HEK293 (cell line): ENCODE measurements at regions not wholly inside any gene's neighbourhood (a gene's known extent, or its start where the extent isn't known, plus 50 kb on each side); places are given as distances from the start of the nearest gene placed in this dataset.

Experiments
- ZFHX2 ChIP-seq: fragments of 450-650 bp; formaldehyde crosslinking; conservative IDR thresholded peaks from 2 replicates; pipeline ENCODE4 v1.5.1; 2016; ENCODE audit warnings: missing biosample characterization, missing genetic modification characterization
- ZFP37 ChIP-seq: fragments of 450-650 bp; formaldehyde crosslinking; IDR thresholded peaks from 2 replicates; pipeline ENCODE4 v1.5.1; 2016; ENCODE audit warnings: missing biosample characterization, missing genetic modification characterization
- ZNF114 ChIP-seq: fragments of 450-650 bp; formaldehyde crosslinking; IDR thresholded peaks from 2 replicates; pipeline ENCODE4 v1.5.0; 2017; ENCODE audit warnings: missing biosample characterization, missing genetic modification characterization
- ZNF146 ChIP-seq: fragments of 450-650 bp; formaldehyde crosslinking; IDR thresholded peaks from 2 replicates; pipeline ENCODE4 v1.5.1; 2016; ENCODE audit warnings: missing biosample characterization, missing genetic modification characterization
- ZNF350 ChIP-seq: fragments of 450-650 bp; formaldehyde crosslinking; IDR thresholded peaks from 2 replicates; pipeline ENCODE4 v1.5.0; 2017; ENCODE audit warnings: missing biosample characterization, mild to moderate bottlenecking, missing genetic modification characterization
- ZNF404 ChIP-seq: fragments of 450-650 bp; formaldehyde crosslinking; IDR thresholded peaks from 2 replicates; pipeline ENCODE4 v1.5.1; 2017; ENCODE audit warnings: missing biosample characterization, missing genetic modification characterization
- ZNF707 ChIP-seq: fragments of 450-650 bp; formaldehyde crosslinking; IDR thresholded peaks from 2 replicates; pipeline ENCODE4 v1.5.1; 2016; ENCODE audit warnings: missing biosample characterization, missing genetic modification characterization
- ZSCAN30 ChIP-seq: fragments of 450-650 bp; IDR thresholded peaks from 2 replicates; pipeline ENCODE4 v1.5.1; 2018; ENCODE audit warnings: missing biosample characterization, mild to moderate bottlenecking, missing genetic modification characterization, moderate library complexity
- TF ChIP-seq, protein P1 (sequence below): fragments of 450-650 bp; formaldehyde crosslinking; IDR thresholded peaks from 2 replicates; pipeline ENCODE4 v1.5.1; 2016; ENCODE audit warnings: missing biosample characterization, missing genetic modification characterization
- TF ChIP-seq, protein P2 (sequence below): fragments of 450-650 bp; formaldehyde crosslinking; IDR thresholded peaks from 2 replicates; pipeline ENCODE4 v1.5.1; 2016; ENCODE audit warnings: missing biosample characterization, missing genetic modification characterization
- TF ChIP-seq, protein P3 (sequence below): fragments of 450-650 bp; formaldehyde crosslinking; IDR thresholded peaks from 2 replicates; pipeline ENCODE4 v1.5.1; 2016; ENCODE audit warnings: missing biosample characterization, missing genetic modification characterization
- TF ChIP-seq, protein P4 (sequence below): fragments of 450-650 bp; formaldehyde crosslinking; IDR thresholded peaks from 2 replicates; pipeline ENCODE4 v1.5.1; 2016; ENCODE audit warnings: missing biosample characterization, missing genetic modification characterization

DNA sequence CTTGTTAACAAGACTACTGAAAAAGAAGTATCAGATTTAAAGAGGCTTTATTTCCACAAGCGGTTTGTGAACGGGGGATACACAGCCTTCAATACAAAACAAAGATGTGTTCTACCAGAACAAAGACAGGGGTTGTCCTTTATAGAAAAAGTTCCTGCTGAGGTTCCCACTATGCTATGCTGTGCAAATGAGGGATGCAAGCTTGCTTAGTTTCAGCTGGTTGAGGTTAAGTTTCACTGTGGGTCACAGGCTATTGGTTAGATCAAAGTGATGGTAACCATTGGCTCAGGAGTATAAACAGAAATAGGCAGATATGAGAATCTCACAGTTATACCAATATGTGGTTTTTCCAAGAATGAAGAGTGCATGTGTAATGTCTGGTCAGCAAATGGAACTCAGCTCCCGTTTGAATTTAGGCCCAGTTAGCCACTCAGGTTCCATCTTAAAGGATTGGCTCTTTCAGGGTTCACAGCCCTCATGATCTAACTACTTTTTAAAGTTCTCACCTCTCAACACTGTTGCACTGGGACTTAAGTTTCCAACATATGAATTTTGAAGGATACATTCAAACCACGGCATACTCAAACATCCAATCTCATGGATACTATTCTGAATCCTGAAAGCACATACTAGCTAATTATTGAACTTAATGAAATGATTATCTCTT lies 215.4 kb upstream of the DCN start:
- TF ChIP-seq, protein P1, sequence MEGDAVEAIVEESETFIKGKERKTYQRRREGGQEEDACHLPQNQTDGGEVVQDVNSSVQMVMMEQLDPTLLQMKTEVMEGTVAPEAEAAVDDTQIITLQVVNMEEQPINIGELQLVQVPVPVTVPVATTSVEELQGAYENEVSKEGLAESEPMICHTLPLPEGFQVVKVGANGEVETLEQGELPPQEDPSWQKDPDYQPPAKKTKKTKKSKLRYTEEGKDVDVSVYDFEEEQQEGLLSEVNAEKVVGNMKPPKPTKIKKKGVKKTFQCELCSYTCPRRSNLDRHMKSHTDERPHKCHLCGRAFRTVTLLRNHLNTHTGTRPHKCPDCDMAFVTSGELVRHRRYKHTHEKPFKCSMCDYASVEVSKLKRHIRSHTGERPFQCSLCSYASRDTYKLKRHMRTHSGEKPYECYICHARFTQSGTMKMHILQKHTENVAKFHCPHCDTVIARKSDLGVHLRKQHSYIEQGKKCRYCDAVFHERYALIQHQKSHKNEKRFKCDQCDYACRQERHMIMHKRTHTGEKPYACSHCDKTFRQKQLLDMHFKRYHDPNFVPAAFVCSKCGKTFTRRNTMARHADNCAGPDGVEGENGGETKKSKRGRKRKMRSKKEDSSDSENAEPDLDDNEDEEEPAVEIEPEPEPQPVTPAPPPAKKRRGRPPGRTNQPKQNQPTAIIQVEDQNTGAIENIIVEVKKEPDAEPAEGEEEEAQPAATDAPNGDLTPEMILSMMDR = no peak
- TF ChIP-seq ZSCAN30 (tag by site-specific recombination) (no peak), ZFHX2 (no peak), ZNF350 (tag by site-specific recombination) (no peak), ZNF404 (tag by site-specific recombination) (no peak), ZNF114 (no peak), ZNF707 (tag by site-specific recombination) (no peak), ZFP37 (tag by site-specific recombination) (no peak), ZNF146 (tag by site-specific recombination) (no peak)
- TF ChIP-seq, protein P2, sequence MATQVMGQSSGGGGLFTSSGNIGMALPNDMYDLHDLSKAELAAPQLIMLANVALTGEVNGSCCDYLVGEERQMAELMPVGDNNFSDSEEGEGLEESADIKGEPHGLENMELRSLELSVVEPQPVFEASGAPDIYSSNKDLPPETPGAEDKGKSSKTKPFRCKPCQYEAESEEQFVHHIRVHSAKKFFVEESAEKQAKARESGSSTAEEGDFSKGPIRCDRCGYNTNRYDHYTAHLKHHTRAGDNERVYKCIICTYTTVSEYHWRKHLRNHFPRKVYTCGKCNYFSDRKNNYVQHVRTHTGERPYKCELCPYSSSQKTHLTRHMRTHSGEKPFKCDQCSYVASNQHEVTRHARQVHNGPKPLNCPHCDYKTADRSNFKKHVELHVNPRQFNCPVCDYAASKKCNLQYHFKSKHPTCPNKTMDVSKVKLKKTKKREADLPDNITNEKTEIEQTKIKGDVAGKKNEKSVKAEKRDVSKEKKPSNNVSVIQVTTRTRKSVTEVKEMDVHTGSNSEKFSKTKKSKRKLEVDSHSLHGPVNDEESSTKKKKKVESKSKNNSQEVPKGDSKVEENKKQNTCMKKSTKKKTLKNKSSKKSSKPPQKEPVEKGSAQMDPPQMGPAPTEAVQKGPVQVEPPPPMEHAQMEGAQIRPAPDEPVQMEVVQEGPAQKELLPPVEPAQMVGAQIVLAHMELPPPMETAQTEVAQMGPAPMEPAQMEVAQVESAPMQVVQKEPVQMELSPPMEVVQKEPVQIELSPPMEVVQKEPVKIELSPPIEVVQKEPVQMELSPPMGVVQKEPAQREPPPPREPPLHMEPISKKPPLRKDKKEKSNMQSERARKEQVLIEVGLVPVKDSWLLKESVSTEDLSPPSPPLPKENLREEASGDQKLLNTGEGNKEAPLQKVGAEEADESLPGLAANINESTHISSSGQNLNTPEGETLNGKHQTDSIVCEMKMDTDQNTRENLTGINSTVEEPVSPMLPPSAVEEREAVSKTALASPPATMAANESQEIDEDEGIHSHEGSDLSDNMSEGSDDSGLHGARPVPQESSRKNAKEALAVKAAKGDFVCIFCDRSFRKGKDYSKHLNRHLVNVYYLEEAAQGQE (tag by site-specific recombination) = no peak
- TF ChIP-seq, protein P3, sequence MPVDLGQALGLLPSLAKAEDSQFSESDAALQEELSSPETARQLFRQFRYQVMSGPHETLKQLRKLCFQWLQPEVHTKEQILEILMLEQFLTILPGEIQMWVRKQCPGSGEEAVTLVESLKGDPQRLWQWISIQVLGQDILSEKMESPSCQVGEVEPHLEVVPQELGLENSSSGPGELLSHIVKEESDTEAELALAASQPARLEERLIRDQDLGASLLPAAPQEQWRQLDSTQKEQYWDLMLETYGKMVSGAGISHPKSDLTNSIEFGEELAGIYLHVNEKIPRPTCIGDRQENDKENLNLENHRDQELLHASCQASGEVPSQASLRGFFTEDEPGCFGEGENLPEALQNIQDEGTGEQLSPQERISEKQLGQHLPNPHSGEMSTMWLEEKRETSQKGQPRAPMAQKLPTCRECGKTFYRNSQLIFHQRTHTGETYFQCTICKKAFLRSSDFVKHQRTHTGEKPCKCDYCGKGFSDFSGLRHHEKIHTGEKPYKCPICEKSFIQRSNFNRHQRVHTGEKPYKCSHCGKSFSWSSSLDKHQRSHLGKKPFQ (tag by site-specific recombination) = no peak
- TF ChIP-seq, protein P4, sequence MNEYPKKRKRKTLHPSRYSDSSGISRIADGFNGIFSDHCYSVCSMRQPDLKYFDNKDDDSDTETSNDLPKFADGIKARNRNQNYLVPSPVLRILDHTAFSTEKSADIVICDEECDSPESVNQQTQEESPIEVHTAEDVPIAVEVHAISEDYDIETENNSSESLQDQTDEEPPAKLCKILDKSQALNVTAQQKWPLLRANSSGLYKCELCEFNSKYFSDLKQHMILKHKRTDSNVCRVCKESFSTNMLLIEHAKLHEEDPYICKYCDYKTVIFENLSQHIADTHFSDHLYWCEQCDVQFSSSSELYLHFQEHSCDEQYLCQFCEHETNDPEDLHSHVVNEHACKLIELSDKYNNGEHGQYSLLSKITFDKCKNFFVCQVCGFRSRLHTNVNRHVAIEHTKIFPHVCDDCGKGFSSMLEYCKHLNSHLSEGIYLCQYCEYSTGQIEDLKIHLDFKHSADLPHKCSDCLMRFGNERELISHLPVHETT (tag by site-specific recombination) = no peak
